ENCODE measurements at regions not wholly inside any gene's neighbourhood (a gene's known extent, or its start where the extent isn't known, plus 50 kb on each side); places are given as distances from the start of the nearest gene placed in this dataset.

DNA sequence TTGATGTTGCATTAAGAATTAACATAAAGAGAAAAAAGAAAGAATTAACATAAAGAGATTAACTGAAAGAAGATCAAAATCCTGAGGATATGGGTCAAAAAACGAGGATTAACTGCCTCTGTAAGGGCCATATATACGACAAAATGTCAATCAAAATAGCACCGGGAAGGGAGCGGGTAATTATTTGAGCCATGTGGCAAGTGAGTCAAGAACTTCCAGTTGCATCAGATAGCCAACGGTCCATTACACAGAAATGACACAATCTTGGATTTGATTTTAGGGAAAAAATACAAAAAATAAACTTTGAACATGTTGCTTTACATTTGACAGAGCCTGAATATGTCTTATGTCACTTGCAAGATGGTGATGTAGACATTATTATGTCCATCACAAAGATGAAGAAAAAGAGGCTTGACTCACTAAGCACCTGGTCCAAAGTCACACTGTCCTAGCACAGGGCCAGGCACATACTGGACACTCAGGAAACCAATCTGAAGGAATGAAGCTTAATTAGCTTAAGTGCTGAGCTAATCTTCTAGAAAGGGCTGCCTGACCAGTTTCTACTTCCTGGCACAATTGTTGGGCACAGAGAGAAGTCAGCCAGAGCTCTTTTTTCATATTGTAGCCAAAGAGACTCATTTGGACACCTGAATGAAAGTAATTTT, 273.2 kb upstream of the PAPPA start:
- DNase-seq (ENCODE audit: low spot score) = no peak
- 80% methylated on average over 5 of the region's 5 CpGs for WGBS (ENCODE audit: low lambda C conversion rate, missing lambda C conversion rate)
- H3K79me2 ChIP-seq = no peaks in the 10 kb centered on the region
- H3K36me3 ChIP-seq (replicated peaks; ENCODE audit: insufficient read depth, low read depth) = no peaks in the 10 kb centered on the region
- TF ChIP-seq EZH2phosphoT487 (IDR thresholded peaks at IDR 0.05; ENCODE audit: low read depth, severe bottlenecking, unreplicated experiment) = no peak
- TF ChIP-seq, protein P1, sequence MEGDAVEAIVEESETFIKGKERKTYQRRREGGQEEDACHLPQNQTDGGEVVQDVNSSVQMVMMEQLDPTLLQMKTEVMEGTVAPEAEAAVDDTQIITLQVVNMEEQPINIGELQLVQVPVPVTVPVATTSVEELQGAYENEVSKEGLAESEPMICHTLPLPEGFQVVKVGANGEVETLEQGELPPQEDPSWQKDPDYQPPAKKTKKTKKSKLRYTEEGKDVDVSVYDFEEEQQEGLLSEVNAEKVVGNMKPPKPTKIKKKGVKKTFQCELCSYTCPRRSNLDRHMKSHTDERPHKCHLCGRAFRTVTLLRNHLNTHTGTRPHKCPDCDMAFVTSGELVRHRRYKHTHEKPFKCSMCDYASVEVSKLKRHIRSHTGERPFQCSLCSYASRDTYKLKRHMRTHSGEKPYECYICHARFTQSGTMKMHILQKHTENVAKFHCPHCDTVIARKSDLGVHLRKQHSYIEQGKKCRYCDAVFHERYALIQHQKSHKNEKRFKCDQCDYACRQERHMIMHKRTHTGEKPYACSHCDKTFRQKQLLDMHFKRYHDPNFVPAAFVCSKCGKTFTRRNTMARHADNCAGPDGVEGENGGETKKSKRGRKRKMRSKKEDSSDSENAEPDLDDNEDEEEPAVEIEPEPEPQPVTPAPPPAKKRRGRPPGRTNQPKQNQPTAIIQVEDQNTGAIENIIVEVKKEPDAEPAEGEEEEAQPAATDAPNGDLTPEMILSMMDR (IDR thresholded peaks at IDR 0.05; ENCODE audit: poor library complexity) = no peak
- TF ChIP-seq EZH2 (IDR thresholded peaks at IDR 0.05; ENCODE audit: borderline replicate concordance) = no peak
- H3K4me1 ChIP-seq (ENCODE audit: insufficient read depth) = no peaks in the 10 kb centered on the region
- H2AFZ ChIP-seq = no peak overlapping the region
- no peak overlapping the region for H3K4me3 ChIP-seq
- no peaks in the 10 kb centered on the region for H3K27me3 ChIP-seq
- no peaks in the 10 kb centered on the region for H3K9me3 ChIP-seq (ENCODE audit: low read depth)
- H3K4me2 ChIP-seq = no peak overlapping the region
- H3K27ac ChIP-seq = no peak overlapping the region
- no peaks in the 10 kb centered on the region for H4K20me1 ChIP-seq (ENCODE audit: insufficient read depth, poor library complexity, severe bottlenecking)
- H3K9me2 ChIP-seq (replicated peaks; ENCODE audit: insufficient read depth) = no peaks in the 10 kb centered on the region

DNA sequence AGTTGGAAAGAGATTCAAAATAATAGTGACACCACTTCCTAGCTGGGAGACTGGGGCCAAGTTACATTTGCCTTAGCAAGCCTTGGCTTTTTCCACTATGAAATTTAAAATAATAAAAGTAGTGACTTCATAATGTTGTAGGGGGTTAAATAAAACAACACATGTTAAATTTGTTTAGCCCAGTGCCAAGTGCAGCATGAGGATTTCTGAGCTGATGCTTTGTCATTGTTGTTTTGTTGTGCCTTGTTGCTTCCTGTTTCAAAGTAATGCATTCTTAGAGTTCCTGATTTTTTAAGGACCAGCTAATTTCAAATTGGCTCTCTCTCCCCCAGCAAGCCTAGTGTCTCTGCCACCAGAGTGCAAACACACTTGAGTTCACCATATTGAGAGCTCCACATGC, 270.7 kb upstream of the PAPPA start:
- TF ChIP-seq, protein P1 (IDR thresholded peaks at IDR 0.05; ENCODE audit: poor library complexity) = no peak
- TF ChIP-seq EZH2 (IDR thresholded peaks at IDR 0.05; ENCODE audit: borderline replicate concordance) = no peak
- no peak for TF ChIP-seq EZH2phosphoT487 (IDR thresholded peaks at IDR 0.05; ENCODE audit: low read depth, severe bottlenecking, unreplicated experiment)
- H3K4me3 ChIP-seq = no peak overlapping the region
- H3K27me3 ChIP-seq = no peaks in the 10 kb centered on the region
- no peaks in the 10 kb centered on the region for H4K20me1 ChIP-seq (ENCODE audit: insufficient read depth, poor library complexity, severe bottlenecking)
- H3K27ac ChIP-seq = no peak overlapping the region
- DNase-seq (ENCODE audit: low spot score) = no peak
- no peaks in the 10 kb centered on the region for H3K9me2 ChIP-seq (replicated peaks; ENCODE audit: insufficient read depth)
- no peaks in the 10 kb centered on the region for H3K36me3 ChIP-seq (replicated peaks; ENCODE audit: insufficient read depth, low read depth)
- no peaks in the 10 kb centered on the region for H3K4me1 ChIP-seq (ENCODE audit: insufficient read depth)
- H3K9me3 ChIP-seq (ENCODE audit: low read depth) = no peaks in the 10 kb centered on the region
- no peaks in the 10 kb centered on the region for H3K79me2 ChIP-seq
- H3K4me2 ChIP-seq = no peak overlapping the region
- H2AFZ ChIP-seq = no peak overlapping the region

DNA sequence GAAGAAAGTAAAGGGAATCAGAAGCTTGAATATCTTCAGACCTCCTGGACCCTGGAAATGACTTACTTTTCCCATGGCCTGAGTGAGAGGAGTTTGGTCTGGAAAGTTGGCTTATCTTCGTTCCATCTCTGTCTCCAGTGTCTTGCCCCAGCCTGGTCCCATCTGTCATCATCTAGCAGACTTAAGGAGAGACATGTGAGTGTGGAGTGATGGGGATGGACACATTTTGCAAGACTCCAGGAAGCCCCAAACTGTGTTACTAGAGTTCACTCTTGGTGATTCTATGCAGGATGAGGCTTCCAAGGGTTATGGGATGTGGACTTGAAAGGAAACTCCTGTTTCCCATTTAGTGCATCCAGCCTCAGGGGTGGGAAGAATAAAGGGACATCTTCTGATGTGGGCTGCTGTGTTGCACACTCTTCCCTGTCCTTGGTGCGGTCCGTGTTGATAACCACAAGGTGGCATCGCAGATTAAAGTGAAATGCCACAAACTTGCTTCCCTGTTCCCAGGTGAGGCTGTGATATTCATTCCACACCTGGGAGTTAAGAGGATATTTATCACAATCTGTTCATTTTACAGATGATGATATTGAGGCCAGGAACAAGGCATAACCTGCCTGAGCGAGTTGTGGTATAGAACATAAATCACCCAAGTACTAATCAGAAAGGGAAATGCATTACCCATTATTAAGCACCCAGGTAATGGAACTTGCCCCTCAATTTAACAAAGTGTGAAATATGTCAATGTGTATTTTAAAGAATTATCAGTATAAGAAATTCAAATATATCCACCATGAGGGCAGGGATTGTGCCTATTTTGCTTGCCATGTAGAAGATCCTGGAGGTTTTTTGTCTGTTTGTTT, 269.9 kb upstream of the PAPPA start:
- H3K4me2 ChIP-seq = no peak overlapping the region
- TF ChIP-seq, protein P1 (IDR thresholded peaks at IDR 0.05; ENCODE audit: poor library complexity) = peak; percentile 62
- TF ChIP-seq EZH2phosphoT487 (IDR thresholded peaks at IDR 0.05; ENCODE audit: low read depth, severe bottlenecking, unreplicated experiment) = no peak
- no peak for TF ChIP-seq EZH2 (IDR thresholded peaks at IDR 0.05; ENCODE audit: borderline replicate concordance)
- no peaks in the 10 kb centered on the region for H3K4me1 ChIP-seq (ENCODE audit: insufficient read depth)
- no peaks in the 10 kb centered on the region for H3K9me2 ChIP-seq (replicated peaks; ENCODE audit: insufficient read depth)
- H3K36me3 ChIP-seq (replicated peaks; ENCODE audit: insufficient read depth, low read depth) = no peaks in the 10 kb centered on the region
- no peak overlapping the region for H3K4me3 ChIP-seq
- 40% methylated on average over 5 of the region's 5 CpGs for WGBS (ENCODE audit: low lambda C conversion rate, missing lambda C conversion rate)
- H4K20me1 ChIP-seq (ENCODE audit: insufficient read depth, poor library complexity, severe bottlenecking) = no peaks in the 10 kb centered on the region
- no peaks in the 10 kb centered on the region for H3K9me3 ChIP-seq (ENCODE audit: low read depth)
- no peak overlapping the region for H2AFZ ChIP-seq
- no peaks in the 10 kb centered on the region for H3K27me3 ChIP-seq
- no peaks in the 10 kb centered on the region for H3K79me2 ChIP-seq
- peak; percentile 67 for DNase-seq (ENCODE audit: low spot score)
- no peak overlapping the region for H3K27ac ChIP-seq
